ENCODE measurements at regions not wholly inside any gene's neighbourhood (a gene's known extent, or its start where the extent isn't known, plus 50 kb on each side); places are given as distances from the start of the nearest gene placed in this dataset.

DNA sequence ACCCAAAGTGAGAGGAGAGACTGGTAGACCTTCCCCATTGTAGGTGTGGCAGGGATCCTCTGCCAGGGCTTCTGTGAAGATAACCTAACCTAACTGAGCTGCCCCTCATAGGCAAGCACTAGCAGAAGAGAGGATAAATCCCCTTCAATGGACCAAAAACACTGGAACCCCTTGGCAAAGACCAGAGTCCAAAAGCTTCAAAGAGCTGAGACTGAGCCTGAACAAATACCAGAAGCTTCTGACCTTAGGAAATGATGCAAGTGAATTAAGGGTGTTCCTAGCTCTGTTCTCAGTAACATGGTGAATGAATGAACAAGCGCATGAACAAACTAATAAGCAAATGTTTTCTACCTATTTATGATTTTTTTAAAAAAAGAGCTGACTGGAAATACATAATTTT, 123.2 kb downstream of the RRAGC start:
- no peak for TF ChIP-seq RBBP5 (IDR thresholded peaks at IDR 0.05; ENCODE audit: borderline replicate concordance, insufficient read depth, low read length, poor library complexity, severe bottlenecking)
- TF ChIP-seq EZH2 (IDR thresholded peaks at IDR 0.05; ENCODE audit: borderline replicate concordance, low read depth, low read length): no peak
- TF ChIP-seq PTRF (tag; IDR thresholded peaks at IDR 0.05): no peak
- no peak for TF ChIP-seq DIDO1 (tag; IDR thresholded peaks at IDR 0.05; ENCODE audit: low read depth)
- no peak for TF ChIP-seq BDP1 (IDR thresholded peaks at IDR 0.05; ENCODE audit: insufficient read depth, insufficient read length)
- TF ChIP-seq, protein P1, sequence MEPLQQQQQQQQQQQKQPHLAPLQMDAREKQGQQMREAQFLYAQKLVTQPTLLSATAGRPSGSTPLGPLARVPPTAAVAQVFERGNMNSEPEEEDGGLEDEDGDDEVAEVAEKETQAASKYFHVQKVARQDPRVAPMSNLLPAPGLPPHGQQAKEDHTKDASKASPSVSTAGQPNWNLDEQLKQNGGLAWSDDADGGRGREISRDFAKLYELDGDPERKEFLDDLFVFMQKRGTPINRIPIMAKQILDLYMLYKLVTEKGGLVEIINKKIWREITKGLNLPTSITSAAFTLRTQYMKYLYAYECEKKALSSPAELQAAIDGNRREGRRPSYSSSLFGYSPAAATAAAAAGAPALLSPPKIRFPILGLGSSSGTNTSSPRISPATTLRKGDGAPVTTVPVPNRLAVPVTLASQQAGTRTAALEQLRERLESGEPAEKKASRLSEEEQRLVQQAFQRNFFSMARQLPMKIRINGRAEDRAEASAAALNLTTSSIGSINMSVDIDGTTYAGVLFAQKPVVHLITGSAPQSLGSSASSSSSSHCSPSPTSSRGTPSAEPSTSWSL (CRISPR knock-in tag; IDR thresholded peaks at IDR 0.05; ENCODE audit: borderline replicate concordance): no peak
- no peak for TF ChIP-seq NRF1 (conservative IDR thresholded peaks at IDR 0.05 in 1 of 2, IDR thresholded peaks at IDR 0.05 in 1 of 2)

Measured in K562 (cell line).